NCI-H2029 (cell line): ENCODE measurements at regions not wholly inside any gene's neighbourhood (a gene's known extent, or its start where the extent isn't known, plus 50 kb on each side); places are given as distances from the start of the nearest gene placed in this dataset.
A peak's percentile ranks its signal among the peaks of the same experiment; 100 is the strongest.
"Not testable (repeated sequence)": the region's sequence is repeated elsewhere in the genome, so short reads cannot be mapped to it uniquely, and the experiment has no call there.

Source experiments
- DNase-seq: peaks from one replicate; lab custom pipeline; 2025; lab: John Stamatoyannopoulos, UW

DNA sequence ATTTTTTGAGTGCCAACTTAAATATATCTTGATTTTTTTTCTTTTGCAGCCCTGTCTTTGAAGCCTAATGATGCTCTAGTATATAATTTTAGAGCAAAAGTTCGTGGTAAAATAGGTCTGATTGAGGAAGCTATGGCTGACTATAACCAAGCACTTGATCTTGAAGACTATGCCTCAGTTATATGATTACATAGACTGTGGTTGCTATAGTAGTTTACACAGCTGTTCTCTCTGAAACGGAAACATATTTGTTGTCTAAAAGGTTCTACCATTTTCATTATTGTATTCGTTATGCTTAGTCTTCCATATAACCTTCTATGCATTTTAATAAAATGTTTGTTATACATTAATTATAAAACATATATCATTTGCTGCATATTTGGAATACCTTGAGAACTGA lies 246.7 kb downstream of the TTC6 start:
- peak; percentile 35 for DNase-seq

DNA sequence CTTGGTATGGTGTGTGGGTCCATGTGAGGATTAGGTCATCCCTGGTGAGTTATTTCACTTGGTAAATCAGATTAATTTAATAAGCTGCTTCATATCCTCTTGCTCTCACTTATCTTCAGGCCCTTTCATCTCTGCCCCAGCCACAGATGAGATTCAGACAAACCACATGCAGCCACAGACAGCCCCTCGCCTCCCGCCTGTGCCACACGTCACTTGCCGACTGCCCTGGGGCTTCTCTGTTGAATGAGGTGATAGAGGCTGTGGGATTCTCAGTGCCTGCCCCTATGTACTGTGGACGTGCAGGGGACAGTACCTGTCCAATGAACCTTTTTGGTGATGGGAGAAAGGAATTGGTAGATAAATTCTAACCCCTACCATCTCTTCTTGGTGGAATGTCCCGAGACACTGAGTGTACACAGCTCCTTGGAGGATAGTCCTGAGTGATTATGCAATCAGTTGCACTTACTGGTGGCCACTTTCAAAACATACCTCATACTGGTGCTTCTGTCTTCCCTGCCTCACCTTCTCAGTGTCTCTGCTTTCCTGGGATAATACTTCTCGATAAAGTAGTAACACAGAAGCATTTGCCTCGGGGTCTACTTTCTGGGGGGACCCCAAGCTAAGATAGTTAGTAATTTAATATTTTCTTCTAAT lies 248.7 kb downstream of the TTC6 start:
- DNase-seq = no peak

DNA sequence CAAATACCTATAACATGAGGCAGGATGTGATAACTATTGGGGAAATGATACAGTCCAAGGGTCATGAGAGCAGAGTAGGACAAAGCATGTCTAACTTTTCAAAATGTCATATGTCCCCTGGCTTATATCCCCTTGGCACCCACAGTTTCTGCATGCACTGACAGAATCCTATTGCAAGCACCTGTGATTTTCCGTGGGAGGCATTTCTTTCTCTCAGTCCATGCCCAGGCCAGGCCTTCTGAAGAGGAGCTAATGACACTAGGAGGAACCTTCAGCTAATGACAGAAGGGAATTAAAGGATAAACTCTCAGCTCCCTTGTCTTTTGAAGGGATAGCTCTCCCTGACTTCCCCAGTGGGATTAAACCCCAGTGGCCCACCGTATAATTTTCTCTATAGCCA lies 249.2 kb downstream of the TTC6 start:
- no peak for DNase-seq

- no peak for DNase-seq
Observed at GRCh38 chr14:37848985-37849621, 253.7 kb downstream of the TTC6 start.

- DNase-seq = no peak
Observed at GRCh38 chr14:37851054-37851453, 255.6 kb downstream of the TTC6 start.

DNA sequence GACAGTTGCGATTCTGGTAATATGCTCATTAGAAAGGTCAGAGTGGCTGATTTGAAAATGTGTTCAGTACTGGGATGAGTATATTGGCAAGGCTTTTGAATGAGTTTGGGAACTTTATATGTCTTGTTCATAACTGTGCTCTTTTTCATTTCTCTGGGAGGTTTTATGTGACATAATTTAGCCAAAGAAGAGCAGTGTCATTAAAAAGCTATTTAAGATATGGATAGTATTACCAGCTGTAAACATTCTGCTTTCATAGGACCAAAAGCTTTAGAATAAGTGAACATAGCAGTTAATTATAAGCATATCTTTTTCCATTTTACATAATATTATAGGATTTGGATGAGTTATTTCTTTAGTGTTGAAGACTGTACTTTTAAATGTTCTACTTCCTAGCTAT lies 260.4 kb downstream of the TTC6 start:
- DNase-seq = no peak

- DNase-seq = no peak
Observed at GRCh38 chr14:37857774-37858266, 262.4 kb downstream of the TTC6 start.

DNA sequence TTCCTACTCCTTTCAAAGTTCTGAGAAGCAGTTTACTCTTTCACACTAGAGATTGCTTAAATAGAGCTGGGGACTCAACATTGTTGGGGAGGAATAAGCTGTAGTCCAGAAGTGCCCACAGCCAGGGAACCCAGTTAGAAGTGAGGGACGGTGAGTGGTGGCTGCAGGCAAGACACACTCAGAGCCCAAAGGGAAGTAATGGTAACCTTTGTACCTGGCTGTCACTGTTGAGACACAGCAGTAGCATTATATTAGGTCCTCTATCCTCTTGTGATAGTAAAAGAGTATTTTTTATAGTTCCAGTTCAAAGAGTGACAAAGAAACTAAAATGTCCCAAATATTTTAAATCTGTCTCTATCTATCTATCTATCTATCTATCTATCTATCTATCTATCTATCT lies 263.3 kb downstream of the TTC6 start:
- DNase-seq = no peak

DNA sequence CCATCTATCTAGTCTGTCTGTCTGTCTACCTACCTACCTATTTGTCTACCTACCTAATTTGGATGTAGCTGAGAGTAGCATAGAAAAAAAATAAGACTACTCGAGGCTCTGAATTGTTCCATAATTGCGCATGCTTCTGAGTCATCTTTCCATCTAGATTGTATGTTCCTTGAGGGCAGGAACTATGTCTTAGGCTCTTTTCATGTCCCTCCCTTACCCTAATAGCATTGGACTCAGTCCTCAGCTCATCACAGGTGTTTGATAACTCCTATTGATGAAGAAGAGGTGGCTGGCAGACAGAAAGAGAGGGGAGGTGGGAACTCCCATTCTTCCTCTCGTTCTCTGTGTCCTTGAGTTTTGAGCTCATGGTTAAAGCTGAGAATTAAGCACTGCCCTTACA lies 263.7 kb downstream of the TTC6 start:
- DNase-seq = no peak

DNA sequence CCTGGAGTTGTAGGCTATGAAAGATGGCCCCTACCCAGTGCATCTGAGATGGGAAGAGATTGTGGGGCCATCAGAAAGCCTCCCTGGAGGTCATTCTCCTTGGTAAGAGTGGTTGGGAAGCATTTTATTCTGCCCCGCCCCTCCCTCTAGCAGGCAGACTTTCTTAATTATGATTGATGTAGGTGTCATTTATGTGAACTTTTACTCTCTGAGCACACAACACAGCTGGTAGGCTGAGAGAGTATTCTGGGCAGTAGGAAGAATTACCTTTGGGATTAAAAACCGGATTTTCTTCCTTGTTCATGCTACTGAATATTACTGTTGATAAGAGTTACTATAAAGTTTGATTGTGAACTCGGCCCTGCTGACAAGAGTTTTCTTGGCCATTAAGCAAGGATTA lies 266.8 kb downstream of the TTC6 start:
- DNase-seq = no peak

- no peak for DNase-seq
Observed at GRCh38 chr14:37864128-37864527, 268.7 kb downstream of the TTC6 start.

DNA sequence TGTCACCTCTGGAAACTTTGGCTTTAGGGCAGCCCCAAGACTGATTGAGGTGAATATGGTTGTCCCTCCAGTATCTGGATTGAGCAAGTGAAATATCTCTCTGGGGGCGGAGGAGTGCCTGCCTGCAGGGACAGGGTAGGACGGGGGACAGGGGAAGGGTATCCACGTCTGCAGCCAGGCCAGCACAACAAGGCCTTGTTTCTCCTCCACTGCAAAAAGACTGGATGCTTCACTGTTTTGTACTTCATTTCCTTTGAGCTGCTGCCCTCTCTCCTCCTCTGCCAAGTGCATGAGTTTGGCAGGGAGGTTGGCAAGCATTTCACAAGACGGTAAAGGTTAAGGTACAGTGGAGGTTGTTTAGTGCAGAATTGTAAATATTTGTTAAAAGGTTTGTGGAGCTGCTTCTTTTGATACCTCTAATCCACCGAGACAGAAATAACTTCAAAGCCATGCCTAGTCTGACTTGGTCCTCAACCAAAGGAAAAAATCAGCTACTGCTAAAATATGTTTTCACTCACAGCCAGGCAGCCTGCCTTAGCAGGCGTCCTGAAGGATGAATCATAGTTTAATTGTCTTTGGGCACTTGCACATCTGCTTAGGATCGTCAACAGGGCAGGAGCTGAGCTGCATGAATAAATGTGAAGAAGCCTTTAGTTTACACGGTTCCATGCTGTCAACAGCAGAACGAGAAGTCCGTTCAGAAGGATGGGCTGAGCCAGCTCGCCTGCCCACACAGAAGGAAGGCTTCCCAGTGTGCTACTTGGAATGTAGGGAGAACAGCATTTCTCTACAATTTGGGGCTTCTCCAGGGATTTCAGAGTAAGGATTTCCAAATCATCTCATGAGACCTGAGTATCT lies 269.7 kb downstream of the TTC6 start:
- DNase-seq = no peak

GRCh38 chr14:37865719-37866549 lies 270.5 kb downstream of the TTC6 start:
- no peak for DNase-seq

DNA sequence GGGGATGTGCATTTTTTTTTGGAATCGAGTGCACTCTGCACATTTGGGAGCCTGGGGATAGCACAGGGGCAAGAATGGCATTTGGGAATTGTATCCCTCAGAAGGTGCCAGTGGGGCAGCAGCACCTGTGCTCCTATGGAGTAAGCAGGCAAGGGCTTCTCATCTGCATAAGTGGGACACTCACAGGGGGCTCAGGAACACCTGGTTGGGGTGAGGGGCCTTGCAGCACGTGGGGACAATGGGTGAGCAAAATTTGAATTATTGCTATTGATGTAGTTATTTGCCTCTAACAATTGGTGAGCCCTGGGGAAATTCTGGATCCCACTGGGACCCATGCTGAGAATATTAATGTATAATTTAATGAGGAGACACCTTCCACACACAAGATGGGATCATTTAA lies 274.2 kb downstream of the TTC6 start:
- DNase-seq = no peak

GRCh38 chr14:37870170-37870569 lies 274.7 kb downstream of the TTC6 start:
- DNase-seq = no peak

GRCh38 chr14:37870632-37871346 lies 275.4 kb downstream of the TTC6 start:
- DNase-seq = no peak

- not testable (repeated sequence) for DNase-seq
Observed at GRCh38 chr14:37874065-37874428, 278.6 kb downstream of the TTC6 start.

DNA sequence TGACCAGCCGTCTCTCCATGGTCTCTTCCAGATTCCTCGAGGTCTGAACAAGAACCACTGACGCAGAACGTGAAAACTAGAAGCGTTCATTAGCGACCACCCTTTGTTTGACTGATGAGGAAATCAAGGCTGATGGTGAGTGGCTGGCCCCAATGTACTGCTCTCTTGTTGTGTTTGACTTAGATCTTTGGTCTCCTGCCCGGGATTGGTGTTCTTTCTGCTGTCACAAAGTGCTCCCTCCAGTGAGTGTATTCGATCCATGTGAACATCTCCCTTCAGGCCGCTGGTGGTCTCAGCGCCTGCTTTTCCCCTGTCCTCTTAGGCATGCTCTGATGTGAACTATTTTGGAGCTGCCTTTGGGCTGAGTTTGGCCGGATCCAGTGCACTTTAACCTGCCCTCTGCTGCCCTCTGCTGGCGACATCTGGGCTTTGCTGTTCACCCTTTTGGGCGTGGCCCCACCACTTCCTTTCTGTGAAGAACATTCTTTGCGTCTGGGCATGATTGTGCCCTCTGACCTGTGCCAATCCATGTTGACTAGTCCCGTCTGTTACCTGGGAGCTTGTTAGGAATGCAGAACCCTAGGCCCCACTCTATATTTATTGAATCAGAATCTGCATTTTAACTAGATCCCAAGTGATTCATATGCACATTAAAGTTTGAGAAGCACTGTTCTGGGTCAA lies 279.1 kb downstream of the TTC6 start:
- peak; percentile 82 for DNase-seq

- no peak for DNase-seq
Observed at GRCh38 chr14:37888234-37888633, 292.8 kb downstream of the TTC6 start.

- peak; percentile 58 for DNase-seq
Observed at GRCh38 chr14:37889087-37889486, 293.7 kb downstream of the TTC6 start.

DNA sequence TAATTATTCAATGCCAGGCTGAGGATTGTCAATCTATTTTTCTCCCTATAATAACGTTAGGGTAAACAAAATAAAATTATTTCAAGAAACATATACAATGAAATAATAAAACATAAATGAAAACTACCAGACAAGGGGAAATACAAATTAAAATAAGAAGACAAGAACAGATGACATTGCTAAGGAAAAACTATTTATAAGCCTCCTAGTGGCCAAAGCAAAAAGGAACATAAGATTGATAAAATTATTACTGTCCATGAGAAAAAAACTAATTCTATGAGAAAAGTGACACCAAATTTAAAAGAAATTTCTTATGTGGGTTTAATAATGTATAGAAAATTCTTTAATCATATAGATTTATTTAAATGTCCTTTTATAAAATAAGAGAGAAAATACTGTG lies 294.7 kb downstream of the TTC6 start:
- DNase-seq = no peak
